Epithelial cell of proximal tubule (primary cell): ENCODE measurements at regions not wholly inside any gene's neighbourhood (a gene's known extent, or its start where the extent isn't known, plus 50 kb on each side); places are given as distances from the start of the nearest gene placed in this dataset.
"Not testable (repeated sequence)": the region's sequence is repeated elsewhere in the genome, so short reads cannot be mapped to it uniquely, and the experiment has no call there.

ENCODE experiments used
- DNase-seq: peaks from one replicate; pipeline ENCODE4 v3.0.0-alpha.2; 2011; ENCODE audit warnings: low read depth
- H3K4me3 ChIP-seq: 2 replicates; pipeline ENCODE4 v1.5.1; 2011; ENCODE audit warnings: low read depth, mild to moderate bottlenecking, low read length
- TF ChIP-seq, protein P1 (sequence below): conservative IDR thresholded peaks from 2 replicates; pipeline ENCODE4 v1.5.1; 2012; ENCODE audit warnings: low read depth, mild to moderate bottlenecking, low read length

DNA sequence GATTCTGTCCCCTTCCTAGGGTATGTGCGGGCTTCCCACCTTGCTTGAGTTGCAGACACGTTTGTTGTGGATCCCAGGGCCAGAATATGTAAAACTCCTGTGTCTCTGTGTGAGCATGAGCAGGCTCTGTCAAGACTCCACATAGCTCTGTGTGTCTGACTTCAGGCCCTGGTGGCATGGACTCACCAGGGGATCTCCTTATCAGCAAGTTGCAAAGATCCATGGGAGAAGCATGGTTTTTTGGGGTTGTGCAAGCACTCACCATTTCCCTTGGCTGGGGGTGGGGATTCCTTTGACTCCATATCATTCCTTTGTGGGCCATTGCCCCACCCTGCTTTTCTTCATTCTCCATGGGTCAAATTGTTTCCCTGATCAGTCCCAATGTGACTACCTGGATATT is 205.6 kb downstream of the TUSC1 start:
- no peak for DNase-seq
- TF ChIP-seq, protein P1, sequence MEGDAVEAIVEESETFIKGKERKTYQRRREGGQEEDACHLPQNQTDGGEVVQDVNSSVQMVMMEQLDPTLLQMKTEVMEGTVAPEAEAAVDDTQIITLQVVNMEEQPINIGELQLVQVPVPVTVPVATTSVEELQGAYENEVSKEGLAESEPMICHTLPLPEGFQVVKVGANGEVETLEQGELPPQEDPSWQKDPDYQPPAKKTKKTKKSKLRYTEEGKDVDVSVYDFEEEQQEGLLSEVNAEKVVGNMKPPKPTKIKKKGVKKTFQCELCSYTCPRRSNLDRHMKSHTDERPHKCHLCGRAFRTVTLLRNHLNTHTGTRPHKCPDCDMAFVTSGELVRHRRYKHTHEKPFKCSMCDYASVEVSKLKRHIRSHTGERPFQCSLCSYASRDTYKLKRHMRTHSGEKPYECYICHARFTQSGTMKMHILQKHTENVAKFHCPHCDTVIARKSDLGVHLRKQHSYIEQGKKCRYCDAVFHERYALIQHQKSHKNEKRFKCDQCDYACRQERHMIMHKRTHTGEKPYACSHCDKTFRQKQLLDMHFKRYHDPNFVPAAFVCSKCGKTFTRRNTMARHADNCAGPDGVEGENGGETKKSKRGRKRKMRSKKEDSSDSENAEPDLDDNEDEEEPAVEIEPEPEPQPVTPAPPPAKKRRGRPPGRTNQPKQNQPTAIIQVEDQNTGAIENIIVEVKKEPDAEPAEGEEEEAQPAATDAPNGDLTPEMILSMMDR = no peak
- H3K4me3 ChIP-seq = no peak overlapping the region

DNA sequence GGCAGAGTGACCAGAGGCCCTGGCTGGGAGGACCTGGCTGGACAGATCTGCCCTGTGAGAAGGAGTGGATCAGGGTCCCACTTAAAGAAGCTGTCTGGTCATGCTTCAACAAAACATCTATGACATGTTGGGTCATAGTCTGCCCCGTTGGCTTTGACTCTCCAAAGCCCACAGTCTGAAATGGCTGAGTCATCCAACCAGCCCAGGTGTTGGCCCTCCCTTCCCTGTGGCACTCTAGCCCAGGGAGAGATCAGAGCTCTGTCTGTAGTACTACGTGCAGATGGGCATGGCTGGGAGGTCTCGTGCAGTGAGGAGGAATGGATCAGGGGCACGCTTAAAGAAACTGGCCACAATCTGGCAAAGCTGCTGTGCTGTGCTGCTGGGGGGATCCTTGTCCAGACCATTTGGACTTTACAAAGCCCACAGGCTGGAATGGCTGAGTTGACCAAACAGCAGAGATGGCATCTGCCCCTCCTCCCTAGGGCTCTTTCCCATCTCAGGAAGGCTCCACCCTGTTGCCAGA is 206.1 kb downstream of the TUSC1 start:
- TF ChIP-seq, protein P1 = no peak
- H3K4me3 ChIP-seq = no peak overlapping the region
- DNase-seq = no peak

DNA sequence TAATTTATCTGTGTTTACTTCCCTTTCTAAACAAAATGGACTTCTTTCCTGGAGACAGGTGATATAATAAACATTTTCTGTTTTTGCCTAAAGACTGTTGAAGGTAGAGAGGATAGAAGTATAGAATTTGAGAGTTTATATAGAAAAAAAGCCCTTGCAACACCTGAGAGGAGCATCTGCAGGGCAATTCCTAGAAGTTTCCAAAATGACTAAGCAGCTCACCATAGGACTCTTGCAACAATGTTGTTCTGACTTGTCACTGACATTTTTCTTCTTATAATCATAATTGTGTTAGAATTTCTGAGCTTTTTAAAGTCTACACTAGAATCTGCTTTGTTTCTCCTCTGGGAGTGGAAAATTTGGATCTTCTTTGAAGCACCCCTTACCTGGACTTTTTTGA is 216.8 kb downstream of the TUSC1 start:
- TF ChIP-seq, protein P1 = no peak
- H3K4me3 ChIP-seq = no peak overlapping the region
- no peak for DNase-seq

DNA sequence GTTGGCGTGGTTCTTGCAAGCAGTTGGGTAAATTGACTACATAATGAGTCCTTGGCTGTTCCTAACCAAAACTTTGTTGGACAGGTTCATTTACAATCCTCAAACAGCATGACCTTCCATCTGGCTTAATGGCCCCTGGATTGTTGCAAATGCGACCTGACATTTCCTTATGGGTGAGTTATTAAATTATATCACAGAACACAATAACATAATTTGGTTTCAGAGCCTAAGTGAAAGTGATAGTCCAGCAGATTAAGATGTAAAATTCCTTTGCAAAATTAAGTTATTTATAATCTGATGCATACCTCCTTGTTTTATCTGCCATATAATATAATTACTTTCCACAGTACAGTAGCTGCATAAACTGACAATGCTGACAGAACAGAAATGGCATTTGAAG is 224.4 kb downstream of the TUSC1 start:
- DNase-seq = no peak
- no peak overlapping the region for H3K4me3 ChIP-seq
- TF ChIP-seq, protein P1 = no peak

DNA sequence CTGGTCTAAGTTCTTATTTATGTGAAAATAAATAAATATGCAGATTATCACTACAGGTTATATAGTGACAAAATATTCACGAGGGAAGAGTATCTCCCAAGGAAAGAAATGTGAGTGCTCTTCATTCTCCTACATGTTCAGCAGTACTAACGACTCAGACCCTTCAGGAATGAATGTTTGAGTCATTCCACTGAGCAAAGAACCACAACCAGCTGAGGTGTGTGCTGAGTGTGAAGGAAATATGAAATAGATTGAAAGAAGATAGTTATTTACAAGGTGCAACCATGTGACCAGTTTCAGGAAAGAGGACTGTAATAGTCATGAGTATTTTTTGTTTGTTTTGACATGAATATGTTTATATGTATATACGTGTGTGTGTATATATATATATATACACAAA is 228.7 kb downstream of the TUSC1 start:
- H3K4me3 ChIP-seq = no peak overlapping the region
- no peak for DNase-seq
- TF ChIP-seq, protein P1 = no peak

DNA sequence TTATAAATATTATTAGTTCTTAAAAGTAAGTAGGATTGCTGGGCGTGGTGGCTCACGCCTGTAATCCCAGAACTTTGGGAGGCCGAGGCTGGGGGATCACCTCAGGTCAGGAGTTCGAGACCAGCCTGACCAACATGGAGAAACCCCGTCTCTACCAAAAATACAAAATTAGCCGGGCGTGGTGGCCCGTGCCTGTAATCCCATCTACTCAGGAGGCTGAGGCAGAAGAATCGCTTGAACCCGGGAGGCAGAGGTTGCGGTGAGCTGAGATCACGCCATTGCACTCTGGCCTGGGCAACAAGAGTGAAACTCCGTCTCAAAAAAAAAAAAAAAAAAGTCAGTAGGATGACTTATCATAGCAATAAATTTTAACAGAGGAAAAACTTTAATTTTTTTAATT is 232.5 kb downstream of the TUSC1 start:
- not testable (repeated sequence) for H3K4me3 ChIP-seq

DNA sequence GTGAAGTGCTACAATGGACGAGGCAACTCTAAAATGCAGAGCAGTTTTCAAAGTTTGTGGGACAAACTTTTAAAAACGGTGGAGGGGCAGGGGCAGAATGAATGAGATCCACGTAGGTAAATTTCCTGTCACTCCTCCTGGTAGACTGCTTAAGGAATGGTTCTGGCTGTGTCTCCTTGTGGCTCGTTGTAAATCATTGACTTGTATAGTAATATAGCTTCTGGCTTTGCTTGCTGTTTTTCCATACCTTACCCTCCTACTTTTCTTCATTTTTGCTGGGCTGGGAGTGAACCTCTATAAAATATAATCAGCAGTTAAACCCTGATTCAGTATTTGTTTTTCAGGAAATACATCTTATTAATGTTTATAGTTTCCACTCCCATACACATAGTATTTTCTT is 235.7 kb downstream of the TUSC1 start:
- TF ChIP-seq, protein P1 = no peak
- no peak overlapping the region for H3K4me3 ChIP-seq
- no peak for DNase-seq

More for the DNA sequence above, 232.5 kb downstream of the TUSC1 start:
- not testable (repeated sequence) for DNase-seq
